ENCODE measurements at regions not wholly inside any gene's neighbourhood (a gene's known extent, or its start where the extent isn't known, plus 50 kb on each side); places are given as distances from the start of the nearest gene placed in this dataset.

- TF ChIP-seq CTCF (conservative IDR thresholded peaks at IDR 0.05; ENCODE audit: low read length) (no peak), EZH2phosphoT487 (IDR thresholded peaks at IDR 0.05; ENCODE audit: borderline replicate concordance, low read depth, low read length) (no peak)
These were observed 82.8 kb upstream of the TRPC3 start for GRCh38 chr4:122034619-122035018.
